Central memory CD4-positive, alpha-beta T cell (primary cell): ENCODE measurements at regions not wholly inside any gene's neighbourhood (a gene's known extent, or its start where the extent isn't known, plus 50 kb on each side); places are given as distances from the start of the nearest gene placed in this dataset.

Experiments
- DNase-seq: peaks from one replicate; pipeline ENCODE4 v3.0.0; 2022

GRCh38 chr16:62424206-62424605, 388.0 kb upstream of the CDH8 start:
- no peak for DNase-seq

GRCh38 chr16:62408760-62409159, 372.5 kb upstream of the CDH8 start:
- no peak for DNase-seq

GRCh38 chr16:62406387-62406786, 370.1 kb upstream of the CDH8 start:
- no peak for DNase-seq

GRCh38 chr16:62404842-62405611, 368.8 kb upstream of the CDH8 start:
- DNase-seq: no peak

- no peak for DNase-seq
Measured at GRCh38 chr16:62392698-62393097, 356.5 kb upstream of the CDH8 start.

GRCh38 chr16:62391940-62392339, 355.7 kb upstream of the CDH8 start:
- DNase-seq: no peak

- DNase-seq: no peak
Measured at GRCh38 chr16:62391134-62391533, 354.9 kb upstream of the CDH8 start.

GRCh38 chr16:62390214-62390613, 354.0 kb upstream of the CDH8 start:
- DNase-seq: no peak

- no peak for DNase-seq
Measured at GRCh38 chr16:62386411-62386810, 350.2 kb upstream of the CDH8 start.

- no peak for DNase-seq
Measured at GRCh38 chr16:62383941-62384340, 347.7 kb upstream of the CDH8 start.

- DNase-seq: no peak
Measured at GRCh38 chr16:62370445-62370844, 334.2 kb upstream of the CDH8 start.

GRCh38 chr16:62363501-62363900, 327.3 kb upstream of the CDH8 start:
- no peak for DNase-seq

- DNase-seq: no peak
Measured at GRCh38 chr16:62353355-62353754, 317.1 kb upstream of the CDH8 start.

- no peak for DNase-seq
Measured at GRCh38 chr16:62342216-62342615, 306.0 kb upstream of the CDH8 start.

GRCh38 chr16:62335356-62335755, 299.1 kb upstream of the CDH8 start:
- no peak for DNase-seq

- no peak for DNase-seq
Measured at GRCh38 chr16:62321606-62322005, 285.4 kb upstream of the CDH8 start.

GRCh38 chr16:62298600-62298999, 262.4 kb upstream of the CDH8 start:
- no peak for DNase-seq

GRCh38 chr16:62294213-62294972, 258.2 kb upstream of the CDH8 start:
- DNase-seq: no peak

GRCh38 chr16:62288990-62289629, 252.9 kb upstream of the CDH8 start:
- DNase-seq: no peak

- no peak for DNase-seq
Measured at GRCh38 chr16:62280506-62280905, 244.3 kb upstream of the CDH8 start.

GRCh38 chr16:62277942-62278341, 241.7 kb upstream of the CDH8 start:
- DNase-seq: no peak

GRCh38 chr16:62276637-62277036, 240.4 kb upstream of the CDH8 start:
- no peak for DNase-seq

GRCh38 chr16:62272035-62272434, 235.8 kb upstream of the CDH8 start:
- DNase-seq: no peak

GRCh38 chr16:62261760-62262159, 225.5 kb upstream of the CDH8 start:
- DNase-seq: no peak
